Kidney epithelial cell (primary cell): ENCODE measurements at regions not wholly inside any gene's neighbourhood (a gene's known extent, or its start where the extent isn't known, plus 50 kb on each side); places are given as distances from the start of the nearest gene placed in this dataset.

ENCODE experiments used
- DNase-seq: peaks from one replicate; pipeline ENCODE4 v3.0.0-alpha.2; 2010; ENCODE audit warnings: low read depth
- H3K27me3 ChIP-seq: 2 replicates; pipeline ENCODE4 v1.6.0; 2011; ENCODE audit warnings: low read length; ENCODE audit not compliant: control insufficient read depth, insufficient read depth
- H3K36me3 ChIP-seq: 2 replicates; pipeline ENCODE4 v1.5.1; 2011; ENCODE audit warnings: low read length; ENCODE audit not compliant: control insufficient read depth, insufficient read depth
- H3K4me3 ChIP-seq: 2 replicates; pipeline ENCODE4 v1.5.1; 2011; ENCODE audit warnings: low read depth, mild to moderate bottlenecking, control low read depth, low read length
- CTCF ChIP-seq: IDR thresholded peaks from 2 replicates; pipeline ENCODE4 v1.5.1; 2011; ENCODE audit warnings: mild to moderate bottlenecking, moderate library complexity, low read length, control low read depth, inconsistent platforms; ENCODE audit not compliant: insufficient read depth, poor library complexity, severe bottlenecking

DNA sequence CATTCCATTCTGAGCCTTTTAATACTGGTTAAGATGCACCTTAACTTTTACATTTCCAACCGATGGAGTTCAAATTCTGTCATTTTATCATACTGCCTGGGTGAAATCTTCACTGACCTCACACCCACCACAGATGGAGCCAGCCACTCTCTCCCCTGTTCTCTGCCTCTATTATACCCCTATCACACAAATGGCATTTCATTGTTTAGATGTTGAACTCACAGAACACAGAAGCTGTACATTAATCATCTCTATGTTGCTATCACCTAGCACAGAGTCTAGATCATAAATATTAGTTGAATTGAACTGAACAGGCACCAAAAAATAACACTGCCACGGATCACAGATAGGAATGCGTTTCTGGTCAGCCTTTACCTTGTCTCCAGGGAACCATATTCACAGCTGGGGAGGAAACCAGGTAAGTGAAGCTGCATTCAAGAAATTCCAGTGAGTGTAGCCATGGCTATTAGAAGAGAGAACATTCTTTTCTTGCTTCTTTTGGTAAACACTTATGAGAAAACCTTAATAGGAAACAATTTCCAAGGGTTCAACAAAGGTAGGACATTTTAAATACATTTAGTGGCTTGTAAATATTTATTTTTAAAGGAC lies 194.9 kb upstream of the RMST start:
- DNase-seq: no peak
- H3K4me3 ChIP-seq: no peak overlapping the region
- no peak for TF ChIP-seq CTCF
- no peaks in the 10 kb centered on the region for H3K36me3 ChIP-seq
- no peaks in the 10 kb centered on the region for H3K27me3 ChIP-seq

- Histone ChIP-seq H3K27me3 (no peaks in the 10 kb centered on the region), H3K4me3 (no peak overlapping the region), H3K36me3 (no peaks in the 10 kb centered on the region)
- DNase-seq: no peak
- TF ChIP-seq CTCF: no peak
Observed at GRCh38 chr12:97272471-97272870, 190.1 kb upstream of the RMST start.

DNA sequence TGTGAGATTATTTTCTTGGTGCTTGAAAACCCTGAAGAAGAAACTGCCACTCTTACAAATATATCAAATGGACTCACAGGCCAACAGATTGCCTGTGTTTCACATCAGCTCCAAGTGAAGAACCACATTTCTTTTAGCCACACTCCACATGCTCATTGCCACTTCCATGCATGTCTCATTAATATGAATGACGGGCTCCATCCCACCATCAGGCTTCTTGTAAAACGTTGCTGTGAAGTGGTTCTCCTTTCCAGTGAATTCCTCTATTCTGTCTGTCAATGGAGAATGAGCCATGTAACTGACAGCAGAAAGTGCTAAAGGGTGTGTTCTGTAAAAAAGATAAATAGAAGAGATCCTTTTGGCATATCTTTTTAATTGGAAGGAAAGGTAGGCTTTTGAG lies 188.2 kb upstream of the RMST start:
- Histone ChIP-seq H3K27me3 (no peaks in the 10 kb centered on the region), H3K4me3 (no peak overlapping the region), H3K36me3 (no peaks in the 10 kb centered on the region)
- DNase-seq: no peak
- TF ChIP-seq CTCF: no peak

DNA sequence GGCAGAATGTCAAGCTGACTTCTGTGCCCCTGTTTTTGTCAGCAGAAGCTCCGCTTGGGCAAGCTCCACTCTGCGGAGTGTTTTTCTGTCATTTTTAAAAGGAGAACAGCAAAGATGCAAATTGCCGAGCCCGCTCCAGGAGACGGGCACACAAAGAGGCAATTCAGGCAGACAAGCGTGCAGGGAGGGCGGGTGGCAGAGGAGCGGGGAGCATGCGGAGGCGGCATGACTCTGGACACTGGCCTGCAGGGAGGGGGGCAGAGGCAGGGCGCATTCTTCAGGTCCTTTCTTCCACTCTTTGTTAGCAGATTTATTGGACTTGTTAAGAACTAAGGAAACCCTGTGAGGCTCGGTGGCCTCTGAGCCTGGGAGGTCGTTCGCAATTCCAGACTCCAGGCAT lies 187.3 kb upstream of the RMST start:
- no peaks in the 10 kb centered on the region for H3K36me3 ChIP-seq
- no peak overlapping the region for H3K4me3 ChIP-seq
- TF ChIP-seq CTCF: no peak
- DNase-seq: no peak
- H3K27me3 ChIP-seq: no peaks in the 10 kb centered on the region

- Histone ChIP-seq H3K27me3 (no peaks in the 10 kb centered on the region), H3K36me3 (no peaks in the 10 kb centered on the region), H3K4me3 (no peak overlapping the region)
- TF ChIP-seq CTCF: no peak
- no peak for DNase-seq
Observed at GRCh38 chr12:97275728-97276590, 186.6 kb upstream of the RMST start.
